Gastrocnemius medialis (tissue), 4 donors: ENCODE measurements at regions not wholly inside any gene's neighbourhood (a gene's known extent, or its start where the extent isn't known, plus 50 kb on each side); places are given as distances from the start of the nearest gene placed in this dataset.

Source experiments
- ATAC-seq, 2 donors: fragments of 150-250 bp; one replicate each; pipeline ENCODE4 v1.9.1; 2016
- DNase-seq, 2 donors: peaks; one replicate each; pipeline ENCODE4 v3.0.0-alpha.2; 2019
- H3K27ac ChIP-seq, 4 donors: fragments of 200-600 bp; sonication (generic); 1 replicate in 1 of 4; 2 replicates in 3 of 4; pipeline ENCODE4 v1.5.1; 2016 to 2018; ENCODE audit warnings: mild to moderate bottlenecking in 2 of 4, moderate library complexity in 1 of 4
- H3K27me3 ChIP-seq, 3 donors: fragments of 200-600 bp; sonication (generic) in 2 of 3; 1 replicate in 1 of 3; 2 replicates in 2 of 3; pipeline versions ENCODE4 v1.5.1 to v1.6.0; 2016 to 2019; ENCODE audit warnings: mild to moderate bottlenecking in 1 of 3, moderate library complexity in 1 of 3
- H3K36me3 ChIP-seq, 2 donors: fragments of 200-600 bp; sonication (generic) in 1 of 2; one replicate each; pipeline ENCODE4 v1.5.1; 2017 to 2018
- H3K4me1 ChIP-seq, 2 donors: fragments of 200-600 bp; sonication (generic) in 1 of 2; one replicate each; pipeline ENCODE4 v1.5.1; 2016 to 2017; ENCODE audit warnings: mild to moderate bottlenecking in 2 of 2
- H3K4me3 ChIP-seq, 4 donors: fragments of 200-600 bp; sonication (generic) in 3 of 4; 1 replicate in 1 of 4; 2 replicates in 3 of 4; pipeline ENCODE4 v1.5.1; 2016 to 2019; ENCODE audit warnings: mild to moderate bottlenecking in 2 of 4
- H3K9me3 ChIP-seq, 3 donors: fragments of 200-600 bp; sonication (generic) in 2 of 3; 1 replicate in 1 of 3; 2 replicates in 2 of 3; pipeline ENCODE4 v1.5.1; 2016 to 2019
- CTCF ChIP-seq, 5 experiments: fragments of 450-650 bp in 3 of 5; fragments of 200-600 bp in 2 of 5; sonication (generic) in 2 of 5; IDR thresholded peaks in 4 of 5; conservative IDR thresholded peaks in 1 of 5; 1 replicate in 4 of 5; 2 replicates in 1 of 5; pipeline ENCODE4 v1.5.1; 2016 to 2019; ENCODE audit warnings: antibody characterized with exemption in 5 of 5, mild to moderate bottlenecking in 3 of 5, moderate library complexity in 3 of 5
- POLR2A ChIP-seq, 2 donors: fragments of 450-650 bp; IDR thresholded peaks; one replicate each; pipeline ENCODE4 v1.6.1; 2017; ENCODE audit warnings: antibody characterized with exemption in 2 of 2, mild to moderate bottlenecking in 2 of 2, moderate library complexity in 2 of 2
- in situ Hi-C, 4 donors: fragments of 200-750 bp; cut with MboI; loops; one replicate each; pipeline versions ENCODE4 v1.15.0 to v1.8.0; 2017; ENCODE audit warnings: low sequenced_read_pairs in 4 of 4
- intact Hi-C: fragments of 100-400 bp; cut with DNase I; formaldehyde crosslinking; loops from one replicate; pipeline ENCODE4 v1.15.1; 2023; ENCODE audit warnings: low total_unique reads

- intact Hi-C loops (no loop called here), in situ Hi-C loops (loop anchor here in 2 of 4 donors (10.0 to 25.0 kb wide), 2 partner anchors 737 to 749 kb away; no protein-coding TSS in a partner anchor)
- no peak overlapping the region for H3K27ac ChIP-seq
- H3K36me3 ChIP-seq: no peaks in the 10 kb centered on the region
- no peak overlapping the region for H3K4me3 ChIP-seq
- H3K27me3 ChIP-seq: no peaks in the 10 kb centered on the region
- no peak for DNase-seq
- no peak for ATAC-seq
- no peaks in the 10 kb centered on the region for H3K9me3 ChIP-seq
- no peak for TF ChIP-seq CTCF (IDR thresholded peaks at IDR 0.05 in 4 of 5, conservative IDR thresholded peaks at IDR 0.05 in 1 of 5)
- TF ChIP-seq POLR2A (IDR thresholded peaks at IDR 0.05): no peak
- H3K4me1 ChIP-seq: no peaks in the 10 kb centered on the region
Measured at GRCh38 chr15:69737916-69738315, 285.3 kb downstream of the RPLP1 start.

- Histone ChIP-seq H3K36me3 (no peaks in the 10 kb centered on the region), H3K27me3 (no peaks in the 10 kb centered on the region), H3K4me1 (no peaks in the 10 kb centered on the region), H3K27ac (no peak overlapping the region), H3K4me3 (no peak overlapping the region), H3K9me3 (no peaks in the 10 kb centered on the region)
- no peak for TF ChIP-seq CTCF (IDR thresholded peaks at IDR 0.05 in 4 of 5, conservative IDR thresholded peaks at IDR 0.05 in 1 of 5)
- TF ChIP-seq POLR2A (IDR thresholded peaks at IDR 0.05): no peak
- intact Hi-C loops (no loop called here), in situ Hi-C loops (loop anchor here in 1 of 4 donors (25.0 kb wide), 1 partner anchor 747 kb away; no protein-coding TSS in a partner anchor)
- ATAC-seq (no peak), DNase-seq (no peak)
Measured at GRCh38 chr15:69740684-69741083, 288.1 kb downstream of the RPLP1 start.

- no peaks in the 10 kb centered on the region for H3K9me3 ChIP-seq
- H3K4me3 ChIP-seq: no peak overlapping the region
- in situ Hi-C loops: loop anchor here in 1 of 4 donors (25.0 kb wide), 1 partner anchor 745 kb away; no protein-coding TSS in a partner anchor
- intact Hi-C loops: no loop called here
- DNase-seq: no peak
- no peaks in the 10 kb centered on the region for H3K36me3 ChIP-seq
- no peaks in the 10 kb centered on the region for H3K4me1 ChIP-seq
- no peak overlapping the region for H3K27ac ChIP-seq
- TF ChIP-seq POLR2A (IDR thresholded peaks at IDR 0.05) (no peak), CTCF (IDR thresholded peaks at IDR 0.05 in 4 of 5, conservative IDR thresholded peaks at IDR 0.05 in 1 of 5) (no peak)
- no peaks in the 10 kb centered on the region for H3K27me3 ChIP-seq
- ATAC-seq: no peak
Measured at GRCh38 chr15:69742361-69742760, 289.7 kb downstream of the RPLP1 start.

DNA sequence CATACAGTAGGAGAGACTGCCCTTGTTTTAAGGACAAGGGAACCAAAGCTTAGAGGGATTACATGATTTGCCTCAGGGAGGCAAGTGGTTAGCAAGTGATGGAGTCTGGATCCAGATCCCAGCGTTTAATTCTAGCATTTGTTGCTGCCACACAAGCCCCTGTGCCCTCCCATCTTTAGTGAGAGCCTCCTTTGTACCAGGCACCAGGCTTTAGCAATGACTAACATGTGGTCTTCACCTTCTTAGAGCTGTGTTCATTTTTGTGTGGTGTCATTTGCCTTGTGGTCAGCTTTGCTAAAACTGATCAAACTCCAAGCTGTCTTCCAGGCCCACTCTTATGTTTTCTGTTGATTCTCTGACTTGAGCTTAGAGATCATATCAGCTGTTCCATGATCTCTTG is 290.5 kb downstream of the RPLP1 start:
- no peaks in the 10 kb centered on the region for H3K9me3 ChIP-seq
- TF ChIP-seq CTCF (IDR thresholded peaks at IDR 0.05 in 4 of 5, conservative IDR thresholded peaks at IDR 0.05 in 1 of 5) (no peak), POLR2A (IDR thresholded peaks at IDR 0.05) (no peak)
- no peak for DNase-seq
- H3K4me1 ChIP-seq: no peaks in the 10 kb centered on the region
- H3K27ac ChIP-seq: no peak overlapping the region
- intact Hi-C loops: no loop called here
- in situ Hi-C loops: loop anchor here in 1 of 4 donors (25.0 kb wide), 1 partner anchor 744 kb away; no protein-coding TSS in a partner anchor
- no peaks in the 10 kb centered on the region for H3K36me3 ChIP-seq
- no peak overlapping the region for H3K4me3 ChIP-seq
- no peak for ATAC-seq
- H3K27me3 ChIP-seq: no peaks in the 10 kb centered on the region
